Endothelial cell of umbilical vein (primary cell): ENCODE measurements at regions not wholly inside any gene's neighbourhood (a gene's known extent, or its start where the extent isn't known, plus 50 kb on each side); places are given as distances from the start of the nearest gene placed in this dataset.

Experiments
- BruUV-seq: library from RNA; stranded (reverse); fragments of 400-500 nt; replicated peaks from 2 replicates; lab custom pipeline; 2021; lab: Mats Ljungman, UMichigan
- CTCF ChIA-PET: fragments of 300-600, 350-600 bp; sonication (Branson Sonifier 250); formaldehyde crosslinking; loops from one replicate; lab custom pipeline; 2021; ENCODE audit warnings: antibody characterized with exemption, inconsistent platforms; lab: Charles Lee
- POLR2A ChIA-PET: fragments of 300-600, 350-600 bp; sonication (Branson Sonifier 250); formaldehyde crosslinking; loops from one replicate; lab custom pipeline; 2021; ENCODE audit warnings: antibody characterized with exemption, inconsistent platforms; lab: Charles Lee
- DNase-seq: peaks from one replicate; pipeline ENCODE4 v3.0.0-alpha.2; 2011; ENCODE audit warnings: low read depth, low spot score
- FAIRE-seq: peaks from 2 replicates; lab custom pipeline; 2011; peaks lifted over from hg19 to GRCh38; lab: Jason Lieb, UNC
- H2AFZ ChIP-seq: 2 replicates; pipeline ENCODE4 v1.6.0; 2012; ENCODE audit warnings: low read depth, low read length, control low read depth, inconsistent platforms
- H3K27ac ChIP-seq: 2 replicates; pipeline ENCODE4 v1.5.1; 2011; ENCODE audit warnings: low read depth, mild to moderate bottlenecking, control low read depth, low read length, moderate library complexity; ENCODE audit not compliant: insufficient read depth
- H3K27me3 ChIP-seq, 2 experiments: 2 replicates each; pipeline versions ENCODE4 v1.6.0 to v1.6.1; 2011; ENCODE audit warnings: low read length in 2 of 2, mixed read lengths in 1 of 2; ENCODE audit not compliant: control insufficient read depth in 2 of 2, insufficient read depth in 2 of 2
- H3K36me3 ChIP-seq, 2 experiments: 2 replicates in 1 of 2; 3 replicates in 1 of 2; pipeline ENCODE4 v1.5.1; 2011; ENCODE audit warnings: low read length in 2 of 2, mild to moderate bottlenecking in 1 of 2, moderate library complexity in 1 of 2; ENCODE audit not compliant: control insufficient read depth in 2 of 2, insufficient read depth in 2 of 2; ENCODE audit errors: extremely low read depth in 1 of 2
- H3K4me1 ChIP-seq: 3 replicates; pipeline ENCODE4 v1.5.1; 2011; ENCODE audit warnings: mild to moderate bottlenecking, low read length; ENCODE audit not compliant: control insufficient read depth, insufficient read depth; ENCODE audit errors: extremely low read depth
- H3K4me2 ChIP-seq: 2 replicates; pipeline ENCODE4 v1.6.1; 2011; ENCODE audit warnings: low read length, control low read depth, mixed read lengths; ENCODE audit not compliant: insufficient read depth
- H3K4me3 ChIP-seq, 3 experiments: fragments of 200-600 bp in 1 of 3; sonication (generic), shearing (Covaris generic) in 1 of 3; replicated peaks in 1 of 3; 2 replicates each; pipeline ENCODE4 v1.5.1; 2011 to 2016; ENCODE audit warnings: control low read depth in 3 of 3, low read length in 3 of 3, mild to moderate bottlenecking in 2 of 3, inconsistent platforms in 1 of 3, low read depth in 1 of 3, moderate library complexity in 1 of 3; ENCODE audit not compliant: insufficient read depth in 1 of 3
- H3K79me2 ChIP-seq: 2 replicates; pipeline ENCODE4 v1.6.0; 2012; ENCODE audit warnings: low read length, inconsistent platforms; ENCODE audit not compliant: control insufficient read depth, insufficient read depth
- H3K9ac ChIP-seq: replicated peaks from 2 replicates; pipeline ENCODE3; 2011; ENCODE audit warnings: low read length, control low read depth; ENCODE audit not compliant: insufficient read depth; ENCODE audit errors: extremely low read depth
- H3K9me1 ChIP-seq: replicated peaks from 3 replicates; pipeline ENCODE4 v1.6.0; 2011; ENCODE audit warnings: mild to moderate bottlenecking, low read length; ENCODE audit not compliant: control insufficient read depth, insufficient read depth; ENCODE audit errors: extremely low read depth
- H3K9me3 ChIP-seq: replicated peaks from 2 replicates; pipeline ENCODE4 v1.5.1; 2012; ENCODE audit warnings: low read length, inconsistent platforms; ENCODE audit not compliant: control insufficient read depth, insufficient read depth
- H4K20me1 ChIP-seq: replicated peaks from 2 replicates; pipeline ENCODE3; 2011; ENCODE audit warnings: mild to moderate bottlenecking, low read length; ENCODE audit not compliant: control insufficient read depth, insufficient read depth; ENCODE audit errors: extremely low read depth
- CTCF ChIP-seq, 2 donors: IDR thresholded peaks; 1 replicate in 1 of 2; 2 replicates in 1 of 2; pipeline ENCODE4 v1.5.1; 2011; ENCODE audit warnings: low read length in 2 of 2, mild to moderate bottlenecking in 2 of 2, moderate library complexity in 2 of 2, control low read depth in 1 of 2, inconsistent platforms in 1 of 2, low read depth in 1 of 2; ENCODE audit not compliant: insufficient read depth in 1 of 2; ENCODE audit errors: extremely low read depth in 1 of 2
- EZH2 ChIP-seq: IDR thresholded peaks from 2 replicates; pipeline ENCODE4 v1.6.1; 2012; ENCODE audit warnings: borderline replicate concordance, low read depth, mild to moderate bottlenecking, moderate library complexity, low read length, inconsistent platforms; ENCODE audit not compliant: severe bottlenecking
- FOS ChIP-seq: IDR thresholded peaks from 2 replicates; pipeline ENCODE4 v1.6.1; 2011; ENCODE audit warnings: mild to moderate bottlenecking, low read length, moderate library complexity, borderline replicate concordance; ENCODE audit not compliant: insufficient read depth
- GATA2 ChIP-seq: IDR thresholded peaks from 2 replicates; pipeline ENCODE4 v1.7.0; 2011; ENCODE audit warnings: low read depth, mild to moderate bottlenecking, moderate library complexity, mixed read lengths, low read length; ENCODE audit not compliant: insufficient read length, insufficient read depth
- JUN ChIP-seq: IDR thresholded peaks from 2 replicates; pipeline ENCODE4 v1.6.1; 2011; ENCODE audit warnings: borderline replicate concordance, low read depth; ENCODE audit not compliant: insufficient read length, insufficient read depth
- MYC ChIP-seq: IDR thresholded peaks from one replicate; pipeline ENCODE4 v1.6.1; 2011; ENCODE audit warnings: mild to moderate bottlenecking, low read depth, low read length
- POLR2A ChIP-seq: IDR thresholded peaks from 2 replicates; pipeline ENCODE4 v1.6.1; 2012; ENCODE audit warnings: low read depth, mild to moderate bottlenecking, control low read depth, low read length
- POLR2AphosphoS5 ChIP-seq: IDR thresholded peaks from 2 replicates; pipeline ENCODE4 v1.6.1; 2012; ENCODE audit warnings: low read depth, mild to moderate bottlenecking, control low read depth, low read length, moderate library complexity; ENCODE audit not compliant: insufficient read depth
- dilution Hi-C: fragments of 300-500 bp; cut with MboI; formaldehyde crosslinking; loops from one replicate; pipeline ENCODE4 v1.15.0; 2019; ENCODE audit warnings: low sequenced_read_pairs; ENCODE audit not compliant: extremely low pct_ligation_motif_present
- intact Hi-C: fragments of 100-400 bp; cut with micrococcal nuclease; formaldehyde crosslinking; loops from one replicate; pipeline ENCODE4 v1.10.0; 2022
- TF ChIP-seq, protein P1 (sequence below): IDR thresholded peaks from 2 replicates; pipeline ENCODE4 v1.6.1; 2011; ENCODE audit not compliant: insufficient read depth, insufficient read length

GRCh38 chr1:204752688-204753040, 67.1 kb upstream of the LRRN2 start:
- TF ChIP-seq POLR2A (no peak), MYC (no peak), EZH2 (no peak), CTCF (IDR thresholded peaks at IDR 0.05; ENCODE audit: extremely low read depth in 1 of 2, insufficient read depth in 1 of 2, low read depth in 1 of 2, low read length in 2 of 2) (no peak), GATA2 (no peak), POLR2AphosphoS5 (no peak), FOS (no peak), JUN (no peak)
- TF ChIP-seq, protein P1, sequence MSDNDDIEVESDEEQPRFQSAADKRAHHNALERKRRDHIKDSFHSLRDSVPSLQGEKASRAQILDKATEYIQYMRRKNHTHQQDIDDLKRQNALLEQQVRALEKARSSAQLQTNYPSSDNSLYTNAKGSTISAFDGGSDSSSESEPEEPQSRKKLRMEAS, result no peak
- BruUV-seq, result no TSS peak

More at GRCh38 chr1:204752688-204753040, 67.1 kb upstream of the LRRN2 start:
- no peaks in the 10 kb centered on the region for H3K36me3 ChIP-seq
- H3K27ac ChIP-seq, result no peak overlapping the region
- H3K4me1 ChIP-seq, result no peaks in the 10 kb centered on the region
- ChIA-PET POLR2A (no interaction called here), CTCF (interaction anchor here (1.0 to 1.9 kb wide), 2 partner anchors 39 to 187 kb away, joined by 3 to 4 read pairs; no protein-coding TSS in a partner anchor)
- no peak for FAIRE-seq
- H3K4me2 ChIP-seq, result no peak overlapping the region
- no peaks in the 10 kb centered on the region for H3K9me1 ChIP-seq
- H3K9me3 ChIP-seq, result no peaks in the 10 kb centered on the region
- dilution Hi-C loops (no loop called here), intact Hi-C loops (no loop called here)
- H2AFZ ChIP-seq, result no peak overlapping the region
- H4K20me1 ChIP-seq, result no peaks in the 10 kb centered on the region
- H3K4me3 ChIP-seq, result no peak overlapping the region
- no peaks in the 10 kb centered on the region for H3K79me2 ChIP-seq
- H3K9ac ChIP-seq, result no peak overlapping the region
- no peak for DNase-seq
- H3K27me3 ChIP-seq, result peaks cover 1 to 2% of the 10 kb centered on the region in 2 experiments
